ENCODE measurements at regions not wholly inside any gene's neighbourhood (a gene's known extent, or its start where the extent isn't known, plus 50 kb on each side); places are given as distances from the start of the nearest gene placed in this dataset.

- Histone ChIP-seq H3K27me3 (ENCODE audit: control insufficient read depth in 2 of 2, insufficient read depth in 2 of 2, low read length in 2 of 2) (no peaks in the 10 kb centered on the region), H3K4me3 (replicated peaks in 1 of 3; ENCODE audit: low read depth in 2 of 3, low read length in 3 of 3) (no peak overlapping the region), H3K9me3 (replicated peaks in 1 of 2; ENCODE audit: control insufficient read depth in 1 of 2, insufficient read depth in 1 of 2, low read length in 2 of 2) (no peaks in the 10 kb centered on the region), H3K4me1 (ENCODE audit: control insufficient read depth in 1 of 2, insufficient read depth in 2 of 2, low read length in 2 of 2) (no peaks in the 10 kb centered on the region), H3K79me2 (ENCODE audit: insufficient read depth, low read length) (no peaks in the 10 kb centered on the region), H3K36me3 (replicated peaks in 1 of 2; ENCODE audit: control insufficient read depth in 1 of 2, insufficient read depth in 2 of 2, low read length in 2 of 2) (no peaks in the 10 kb centered on the region), H3K4me2 (replicated peaks; ENCODE audit: extremely low read depth, low read length, poor library complexity, severe bottlenecking) (no peak overlapping the region), H3K9ac (ENCODE audit: insufficient read depth, low read length, poor library complexity, severe bottlenecking) (no peak overlapping the region), H4K20me1 (ENCODE audit: insufficient read depth, low read length) (no peaks in the 10 kb centered on the region), H2AFZ (ENCODE audit: insufficient read depth, low read depth, low read length, poor library complexity, severe bottlenecking) (no peak overlapping the region), H3K27ac (ENCODE audit: low read depth in 1 of 2, low read length in 2 of 2) (no peak overlapping the region)
- Mint-ChIP-seq H3K4me1 (no peaks in the 10 kb centered on the region), H3K36me3 (no peaks in the 10 kb centered on the region), H3K27me3 (ENCODE audit: low read depth in 3 of 3) (no peaks in the 10 kb centered on the region), H3K27ac (no peak overlapping the region), H3K9me3 (peaks cover 0 to 2% (median 0%) of the 10 kb centered on the region in 7 donors), H3K4me3 (no peak overlapping the region)
- no CpG with 5 or more reads among the region's 3 CpGs for WGBS (ENCODE audit: insufficient coverage)
- DNase-seq, result no peak
- TF ChIP-seq, protein P1, sequence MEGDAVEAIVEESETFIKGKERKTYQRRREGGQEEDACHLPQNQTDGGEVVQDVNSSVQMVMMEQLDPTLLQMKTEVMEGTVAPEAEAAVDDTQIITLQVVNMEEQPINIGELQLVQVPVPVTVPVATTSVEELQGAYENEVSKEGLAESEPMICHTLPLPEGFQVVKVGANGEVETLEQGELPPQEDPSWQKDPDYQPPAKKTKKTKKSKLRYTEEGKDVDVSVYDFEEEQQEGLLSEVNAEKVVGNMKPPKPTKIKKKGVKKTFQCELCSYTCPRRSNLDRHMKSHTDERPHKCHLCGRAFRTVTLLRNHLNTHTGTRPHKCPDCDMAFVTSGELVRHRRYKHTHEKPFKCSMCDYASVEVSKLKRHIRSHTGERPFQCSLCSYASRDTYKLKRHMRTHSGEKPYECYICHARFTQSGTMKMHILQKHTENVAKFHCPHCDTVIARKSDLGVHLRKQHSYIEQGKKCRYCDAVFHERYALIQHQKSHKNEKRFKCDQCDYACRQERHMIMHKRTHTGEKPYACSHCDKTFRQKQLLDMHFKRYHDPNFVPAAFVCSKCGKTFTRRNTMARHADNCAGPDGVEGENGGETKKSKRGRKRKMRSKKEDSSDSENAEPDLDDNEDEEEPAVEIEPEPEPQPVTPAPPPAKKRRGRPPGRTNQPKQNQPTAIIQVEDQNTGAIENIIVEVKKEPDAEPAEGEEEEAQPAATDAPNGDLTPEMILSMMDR (IDR thresholded peaks at IDR 0.05), result no peak
- intact Hi-C loops (cut with micrococcal nuclease), result no loop called here
Measured at GRCh38 chr4:30844861-30845582, 124.9 kb downstream of the PCDH7 start.

DNA sequence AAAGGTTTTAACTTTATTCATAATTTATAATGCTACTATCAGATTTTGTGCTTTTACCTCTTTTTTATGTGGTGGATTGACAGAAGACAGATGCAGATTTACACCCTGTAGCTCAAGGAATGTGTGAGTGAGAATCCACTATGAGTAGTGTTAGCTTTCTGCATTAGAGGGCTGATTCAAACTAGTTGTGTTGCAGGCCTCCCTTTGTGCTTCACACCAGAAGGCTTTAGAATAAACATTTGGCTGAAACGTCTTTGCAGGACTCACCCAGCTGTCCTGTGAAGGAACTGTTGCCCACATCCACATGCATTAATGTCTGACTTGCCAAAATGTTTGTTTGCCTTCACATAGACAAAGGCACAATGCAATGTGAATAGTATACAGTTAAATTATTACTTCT lies 127.0 kb downstream of the PCDH7 start:
- Histone ChIP-seq H3K27ac (ENCODE audit: low read depth in 1 of 2, low read length in 2 of 2) (no peak overlapping the region), H3K9me3 (replicated peaks in 1 of 2; ENCODE audit: control insufficient read depth in 1 of 2, insufficient read depth in 1 of 2, low read length in 2 of 2) (no peaks in the 10 kb centered on the region), H4K20me1 (ENCODE audit: insufficient read depth, low read length) (no peaks in the 10 kb centered on the region), H3K27me3 (ENCODE audit: control insufficient read depth in 2 of 2, insufficient read depth in 2 of 2, low read length in 2 of 2) (no peaks in the 10 kb centered on the region), H3K4me2 (replicated peaks; ENCODE audit: extremely low read depth, low read length, poor library complexity, severe bottlenecking) (no peak overlapping the region), H2AFZ (ENCODE audit: insufficient read depth, low read depth, low read length, poor library complexity, severe bottlenecking) (no peak overlapping the region), H3K9ac (ENCODE audit: insufficient read depth, low read length, poor library complexity, severe bottlenecking) (no peak overlapping the region), H3K4me1 (ENCODE audit: control insufficient read depth in 1 of 2, insufficient read depth in 2 of 2, low read length in 2 of 2) (no peaks in the 10 kb centered on the region), H3K4me3 (replicated peaks in 1 of 3; ENCODE audit: low read depth in 2 of 3, low read length in 3 of 3) (no peak overlapping the region), H3K36me3 (replicated peaks in 1 of 2; ENCODE audit: control insufficient read depth in 1 of 2, insufficient read depth in 2 of 2, low read length in 2 of 2) (no peaks in the 10 kb centered on the region), H3K79me2 (ENCODE audit: insufficient read depth, low read length) (no peaks in the 10 kb centered on the region)
- H3K27me3 Mint-ChIP-seq (ENCODE audit: low read depth in 3 of 3), result no peaks in the 10 kb centered on the region
- TF ChIP-seq, protein P1 (IDR thresholded peaks at IDR 0.05), result no peak
- no peak overlapping the region for H3K4me3 Mint-ChIP-seq
- intact Hi-C loops (cut with micrococcal nuclease), result no loop called here
- peaks cover 0 to 3% (median 0%) of the 10 kb centered on the region in 7 donors for H3K9me3 Mint-ChIP-seq
- no peak for DNase-seq
- WGBS (ENCODE audit: insufficient coverage), result no CpG with 5 or more reads among the region's 1 CpG
- H3K27ac Mint-ChIP-seq, result no peak overlapping the region
- no peaks in the 10 kb centered on the region for H3K4me1 Mint-ChIP-seq
- H3K36me3 Mint-ChIP-seq, result no peaks in the 10 kb centered on the region
